GM21515 (cell line): ENCODE measurements at regions not wholly inside any gene's neighbourhood (a gene's known extent, or its start where the extent isn't known, plus 50 kb on each side); places are given as distances from the start of the nearest gene placed in this dataset.
"Not testable (repeated sequence)": the region's sequence is repeated elsewhere in the genome, so short reads cannot be mapped to it uniquely, and the experiment has no call there.

Experiments used
- ATAC-seq: cut with Tn5 transposase; IDR thresholded peaks from one replicate; pipeline ENCODE4 v1.9.1; 2021; ENCODE audit not compliant: unreplicated experiment

DNA sequence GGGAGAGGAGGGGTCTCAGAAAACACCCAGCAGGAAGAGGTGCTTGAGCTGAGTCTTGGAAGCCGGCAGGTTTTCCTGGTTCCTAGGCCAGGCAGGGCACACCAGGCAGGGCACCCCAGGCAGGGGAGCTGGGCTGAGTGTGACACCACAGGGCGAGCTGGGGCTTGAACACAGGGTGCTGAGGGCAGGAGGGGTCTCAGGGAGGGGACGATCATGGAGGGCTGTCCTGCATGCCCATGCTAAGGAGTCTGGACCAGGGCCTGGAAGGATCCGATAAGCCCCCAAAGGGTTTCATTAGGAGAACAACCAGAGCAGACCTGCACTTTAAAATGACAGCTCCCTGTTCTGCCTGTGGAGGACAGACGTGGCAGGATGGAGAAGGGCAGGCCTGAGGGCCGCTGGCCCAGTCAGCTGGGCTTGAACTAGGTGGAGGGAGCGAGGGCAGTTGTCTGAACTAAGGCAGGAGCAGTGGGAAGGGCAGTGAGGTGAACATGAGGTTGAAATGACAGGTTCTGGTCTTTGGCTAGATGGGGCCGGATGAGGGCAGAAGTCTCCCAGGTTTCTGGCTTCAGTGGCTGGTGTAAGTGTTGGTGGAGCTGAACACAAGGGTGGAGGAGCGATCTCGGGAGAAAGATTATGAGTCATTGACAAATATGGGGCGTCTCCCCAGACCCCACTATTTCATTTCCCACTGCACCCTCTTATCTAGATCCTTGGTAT, 171.0 kb upstream of the PZP start:
- ATAC-seq, result no peak

DNA sequence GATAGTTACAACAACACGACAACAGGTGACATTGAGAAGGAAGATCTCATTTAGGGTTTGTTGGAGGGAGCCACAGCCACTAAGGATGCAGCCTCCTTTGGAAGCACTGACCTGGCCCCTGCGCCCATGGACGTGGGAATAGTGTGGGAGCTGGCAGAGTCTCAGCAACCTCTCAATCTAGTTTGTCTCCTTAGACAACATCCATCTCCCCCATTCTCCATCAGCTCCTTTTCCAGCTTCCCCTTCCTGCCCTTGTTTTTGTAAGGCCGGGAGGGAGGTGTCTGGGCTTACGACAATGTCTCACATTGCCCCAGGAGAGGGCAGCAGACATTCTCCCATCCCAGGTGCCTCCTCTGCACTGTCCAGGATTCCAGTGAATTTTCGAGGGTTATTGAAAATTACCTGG, 170.2 kb upstream of the PZP start:
- no peak for ATAC-seq

DNA sequence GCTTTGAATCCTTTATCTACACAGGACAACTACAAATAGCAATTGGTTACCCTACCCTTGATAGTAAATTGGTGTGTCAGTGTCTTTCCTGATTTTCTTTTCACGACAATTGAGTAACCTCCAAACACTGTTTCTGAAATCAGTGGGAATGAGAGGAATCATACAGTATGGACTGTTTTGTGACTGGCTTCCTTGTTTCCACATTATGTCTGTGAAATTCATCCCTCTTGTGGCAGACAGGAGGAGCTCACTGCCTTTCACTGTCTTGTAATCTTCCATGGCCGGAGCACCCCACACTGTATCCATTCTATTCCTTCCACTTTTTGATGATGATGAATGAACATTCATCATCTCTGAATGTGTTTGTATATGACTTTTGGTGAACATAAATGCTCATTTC, 164.0 kb upstream of the PZP start:
- no peak for ATAC-seq

DNA sequence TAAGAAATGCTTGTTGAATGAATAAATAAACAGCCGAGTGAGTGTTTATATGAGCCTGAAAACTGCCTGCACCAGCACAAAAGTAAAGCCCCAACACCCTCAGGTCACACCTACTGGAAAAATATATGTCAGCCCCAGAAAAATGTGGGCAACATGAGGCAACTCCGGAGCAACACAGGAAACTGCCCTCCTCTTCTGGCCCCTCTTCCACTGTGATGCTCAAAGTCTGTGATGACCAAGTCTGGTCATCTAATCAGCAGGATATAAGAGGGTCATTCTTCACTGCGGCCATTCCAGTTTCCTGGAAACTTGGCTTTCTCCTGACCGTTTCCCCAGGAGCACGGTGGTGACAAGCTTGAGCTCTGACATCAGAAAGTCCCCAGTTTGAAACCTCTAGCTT, 159.6 kb upstream of the PZP start:
- no peak for ATAC-seq

DNA sequence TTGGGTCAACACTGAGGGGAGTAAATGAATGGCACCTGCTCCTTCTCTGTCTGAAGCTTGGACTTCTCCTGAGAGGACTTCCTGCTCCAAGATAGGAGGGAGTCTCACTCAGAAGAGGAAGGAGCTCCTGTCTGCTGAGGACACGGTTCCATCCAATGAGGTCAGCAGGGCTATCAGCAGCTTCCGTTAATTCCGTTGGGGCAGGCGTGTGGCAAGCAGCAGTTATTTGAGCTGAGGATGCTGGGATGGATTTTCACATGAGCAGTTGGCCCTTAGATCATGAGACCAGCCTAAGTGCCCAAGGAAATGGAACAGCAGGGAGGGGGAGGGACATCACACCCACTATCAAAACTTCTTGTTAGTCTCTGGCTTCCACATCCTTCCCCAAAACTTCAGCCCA, 159.0 kb upstream of the PZP start:
- no peak for ATAC-seq

DNA sequence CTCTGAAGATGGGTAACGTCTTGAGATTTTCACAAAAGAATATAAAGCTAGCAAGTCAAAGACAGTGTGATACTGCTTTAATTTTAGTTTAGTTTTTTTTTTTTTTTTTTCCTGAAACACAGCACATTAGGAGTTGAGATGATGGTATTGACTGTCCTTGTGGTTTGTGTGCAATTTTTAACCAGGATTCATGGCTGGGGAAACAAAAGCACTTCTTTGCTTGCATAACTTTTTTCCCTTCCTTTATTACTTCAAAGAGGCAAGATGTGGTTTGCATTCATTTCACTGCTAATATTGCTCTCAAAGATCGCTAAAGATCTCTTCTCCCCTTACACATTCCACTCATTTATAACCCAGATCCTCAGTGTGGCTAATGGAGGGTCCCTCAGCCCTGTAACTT, 157.1 kb upstream of the PZP start:
- ATAC-seq, result no peak

DNA sequence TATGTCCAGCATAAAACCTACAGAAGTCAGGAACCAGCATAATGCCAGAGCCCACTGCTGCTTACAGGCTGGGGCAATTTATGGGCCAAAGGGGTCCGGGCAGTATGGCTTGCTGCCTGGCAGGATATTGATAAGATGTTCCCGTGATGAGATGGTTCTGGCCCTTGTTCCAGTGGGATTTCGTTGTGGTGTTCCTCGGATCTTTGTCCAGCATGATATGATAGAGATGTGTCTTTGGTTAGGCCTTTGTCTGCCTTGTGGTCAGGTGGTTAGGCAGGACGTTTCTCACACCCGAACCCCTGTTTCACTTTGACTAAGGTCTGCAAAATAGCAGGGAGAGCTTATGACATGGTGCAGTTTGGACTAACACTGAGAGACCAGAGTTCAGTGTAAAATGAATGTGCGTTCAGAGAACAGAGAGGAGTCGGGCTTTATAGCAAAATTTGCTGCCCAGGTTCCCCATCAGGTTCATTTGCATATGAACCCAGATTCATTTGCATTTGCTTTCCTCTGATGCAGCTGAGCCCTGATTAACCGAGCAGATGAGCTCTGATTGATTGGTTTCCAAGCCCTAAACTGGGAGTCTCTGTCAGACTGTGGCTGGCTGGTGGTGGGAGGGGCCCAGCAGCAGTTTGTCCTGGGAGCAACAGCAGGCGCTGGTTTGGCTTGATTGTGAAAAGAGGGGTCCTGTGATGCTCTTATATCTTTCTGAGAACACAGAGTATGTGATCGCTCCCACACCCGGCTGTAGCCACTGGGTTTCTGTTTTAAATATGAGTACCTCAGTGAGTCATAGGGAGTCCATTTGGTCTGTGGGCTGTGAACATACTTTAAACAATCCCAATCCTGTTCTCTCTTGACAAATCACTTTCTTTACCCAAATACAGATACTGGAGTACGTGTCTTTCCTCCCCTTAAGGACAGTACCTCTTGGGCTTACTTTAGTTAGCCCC, 156.3 kb upstream of the PZP start:
- ATAC-seq, result peak; percentile 83

DNA sequence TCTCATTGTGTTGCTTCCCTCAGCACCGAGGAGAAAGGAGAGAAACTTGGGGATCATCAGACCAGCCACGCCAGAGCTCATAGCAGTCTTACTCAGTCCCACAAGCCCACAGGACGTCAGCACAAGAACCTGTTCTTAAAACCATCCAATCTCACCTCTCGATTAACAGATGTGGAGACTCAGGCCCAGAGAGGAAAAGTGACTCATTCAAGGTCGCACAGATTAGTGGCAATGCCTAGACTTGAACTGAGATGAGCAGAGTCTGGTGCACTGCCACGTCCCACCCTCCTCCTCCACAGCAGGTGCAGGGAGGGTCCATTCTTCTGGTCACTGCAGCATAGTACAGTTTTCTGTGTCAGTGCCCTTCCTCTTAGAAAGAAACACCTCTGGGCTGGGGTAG, 154.9 kb upstream of the PZP start:
- no peak for ATAC-seq

DNA sequence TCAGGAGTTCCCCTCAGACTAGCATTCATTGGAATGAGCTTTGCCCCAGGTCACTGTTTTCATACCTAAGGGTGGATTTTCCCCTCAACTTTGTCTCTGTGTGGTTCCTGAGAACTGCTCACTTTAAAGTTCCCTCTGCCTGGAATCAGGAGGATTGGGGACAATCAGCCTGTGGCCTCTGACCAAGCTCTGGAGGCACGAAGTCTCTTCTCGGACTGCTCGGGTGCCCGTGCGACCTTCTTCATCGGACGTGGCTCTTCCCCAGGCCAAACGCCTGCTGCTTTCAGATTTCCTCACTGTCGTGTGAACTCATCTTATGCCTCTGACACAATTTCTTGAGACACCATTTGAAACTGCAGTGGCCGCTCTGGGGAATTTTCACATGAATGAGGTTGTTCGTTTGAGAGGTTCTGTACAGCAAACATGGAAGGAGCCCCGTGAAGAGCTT, 153.7 kb upstream of the PZP start:
- no peak for ATAC-seq

DNA sequence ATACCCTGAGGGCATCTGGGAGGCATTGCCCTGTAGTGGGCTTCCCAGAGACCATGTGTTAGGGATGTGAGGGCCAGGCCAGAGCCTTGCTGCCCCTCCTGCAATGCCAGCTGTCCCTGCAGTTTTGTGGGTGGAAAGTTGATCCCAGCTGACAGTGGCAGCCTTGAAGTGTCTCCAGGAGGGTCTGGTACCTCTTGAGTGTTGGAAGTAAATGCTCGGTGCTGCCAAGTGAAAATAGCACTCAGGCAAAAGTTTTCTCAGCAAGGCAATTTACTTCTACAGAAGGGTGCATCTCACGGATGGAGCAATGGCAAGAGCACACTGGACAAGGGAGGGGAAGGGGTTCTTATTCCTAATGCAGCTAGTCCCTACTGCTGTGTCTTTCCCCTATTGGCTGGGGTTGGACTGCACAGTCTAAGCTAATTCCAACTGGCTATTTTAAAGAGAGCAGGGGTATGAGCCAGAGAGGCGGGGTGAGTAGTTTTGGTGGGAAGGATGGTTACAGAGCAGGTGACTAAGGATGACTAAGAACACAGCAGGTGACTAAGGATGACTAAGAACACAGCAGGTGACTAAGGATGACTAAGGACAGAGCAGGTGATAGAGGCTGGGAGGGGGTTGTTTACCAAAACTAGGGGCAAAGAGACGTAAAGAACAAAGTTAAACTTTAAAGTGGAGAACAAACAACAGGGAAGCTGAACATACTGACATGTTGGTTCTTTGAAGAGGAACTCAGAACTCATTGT, 146.0 kb upstream of the PZP start:
- not testable (repeated sequence) for ATAC-seq

DNA sequence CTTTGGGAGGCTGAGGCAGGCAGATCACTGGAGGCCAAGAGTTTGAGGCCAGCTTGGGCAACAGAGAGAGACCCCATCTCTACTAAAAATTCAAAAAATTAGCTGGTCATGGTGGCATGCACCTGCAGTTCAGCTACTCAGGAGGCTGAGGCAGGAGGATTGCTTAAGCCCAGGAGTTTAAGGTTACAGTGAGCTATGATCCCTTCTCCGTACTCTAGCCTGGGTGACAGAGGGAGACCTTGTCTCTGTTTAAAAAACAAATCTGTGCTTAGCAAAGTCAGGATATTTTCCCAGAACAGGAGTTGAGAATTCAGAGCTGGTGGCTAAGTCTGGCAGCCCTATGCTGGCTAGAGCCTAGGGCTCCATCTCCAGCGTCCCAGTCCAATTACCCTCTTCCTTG, 142.9 kb upstream of the PZP start:
- ATAC-seq, result no peak

DNA sequence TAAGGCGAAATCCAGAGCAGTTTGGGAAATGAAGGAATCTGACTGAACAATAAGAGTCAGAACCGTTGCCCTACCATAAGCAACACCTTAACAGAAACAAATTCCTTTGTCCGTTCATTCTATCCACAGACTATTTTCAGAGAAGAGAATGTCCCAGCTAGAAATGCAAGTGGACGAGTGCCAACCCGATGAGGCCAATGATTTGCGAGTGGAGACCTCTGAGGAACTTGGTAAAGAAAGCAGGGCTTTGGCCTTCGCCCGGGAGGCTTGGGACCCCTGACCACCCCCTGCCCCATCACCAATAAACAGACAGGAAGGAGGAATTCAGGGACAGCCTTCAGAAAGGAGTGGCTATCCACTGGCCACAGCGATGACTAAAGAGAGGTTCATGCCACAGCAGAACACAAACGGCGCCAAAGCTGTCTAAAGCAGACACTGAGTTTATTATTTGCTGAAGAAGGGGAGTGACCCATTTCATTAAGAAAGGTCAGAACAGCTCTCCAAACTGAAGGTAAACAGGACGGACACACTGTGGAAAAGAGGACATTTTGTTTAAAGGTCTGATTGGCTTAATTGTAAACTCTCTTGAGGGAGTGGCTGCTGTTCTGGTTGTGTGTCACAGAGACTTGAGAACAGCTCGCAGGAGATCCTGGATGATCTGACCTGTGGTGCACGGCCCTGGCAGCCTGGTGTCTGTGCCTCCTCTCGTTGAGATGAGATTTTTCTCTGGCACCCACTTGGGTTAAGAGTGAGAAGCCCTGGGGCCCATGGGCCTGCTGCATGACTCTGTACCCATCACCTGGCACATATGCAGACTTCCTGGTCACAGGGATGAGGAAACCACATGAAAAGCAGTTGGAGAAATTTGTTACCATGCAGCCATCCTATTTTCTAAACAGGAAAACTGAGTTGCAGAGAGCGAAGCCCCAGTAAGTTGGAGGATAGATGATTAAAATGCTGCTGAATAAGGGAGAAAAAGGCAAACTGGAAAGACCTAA, 142.0 kb upstream of the PZP start:
- no peak for ATAC-seq

DNA sequence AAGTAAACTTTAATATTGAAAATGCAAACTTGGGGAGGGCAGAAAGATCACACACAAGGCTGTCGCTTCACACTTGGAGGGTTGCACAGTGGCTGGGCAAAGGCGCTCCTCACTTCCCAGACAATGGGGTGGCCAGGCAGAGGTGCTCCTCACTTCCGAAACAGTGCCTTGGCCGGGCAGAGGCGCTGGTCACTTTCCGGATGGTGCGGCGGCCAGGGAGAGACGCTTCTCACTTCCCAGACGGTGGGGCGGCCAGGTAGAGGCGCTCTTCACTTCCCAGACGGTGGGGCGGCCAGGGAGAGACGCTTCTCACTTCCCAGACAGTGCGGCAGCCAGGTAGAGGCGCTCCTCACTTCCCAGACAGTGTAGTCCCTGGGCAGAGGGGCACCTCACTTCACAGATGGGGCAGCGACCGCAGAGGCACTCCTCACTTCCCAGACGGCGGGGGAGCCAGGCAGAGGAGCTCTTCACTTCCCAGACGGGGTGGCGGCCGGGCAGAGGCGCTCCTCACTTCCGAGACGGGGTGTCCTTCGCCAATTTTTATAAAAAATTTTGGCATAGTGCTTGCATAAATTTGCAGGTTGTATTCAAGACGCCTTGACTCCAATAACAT, 140.8 kb upstream of the PZP start:
- no peak for ATAC-seq

DNA sequence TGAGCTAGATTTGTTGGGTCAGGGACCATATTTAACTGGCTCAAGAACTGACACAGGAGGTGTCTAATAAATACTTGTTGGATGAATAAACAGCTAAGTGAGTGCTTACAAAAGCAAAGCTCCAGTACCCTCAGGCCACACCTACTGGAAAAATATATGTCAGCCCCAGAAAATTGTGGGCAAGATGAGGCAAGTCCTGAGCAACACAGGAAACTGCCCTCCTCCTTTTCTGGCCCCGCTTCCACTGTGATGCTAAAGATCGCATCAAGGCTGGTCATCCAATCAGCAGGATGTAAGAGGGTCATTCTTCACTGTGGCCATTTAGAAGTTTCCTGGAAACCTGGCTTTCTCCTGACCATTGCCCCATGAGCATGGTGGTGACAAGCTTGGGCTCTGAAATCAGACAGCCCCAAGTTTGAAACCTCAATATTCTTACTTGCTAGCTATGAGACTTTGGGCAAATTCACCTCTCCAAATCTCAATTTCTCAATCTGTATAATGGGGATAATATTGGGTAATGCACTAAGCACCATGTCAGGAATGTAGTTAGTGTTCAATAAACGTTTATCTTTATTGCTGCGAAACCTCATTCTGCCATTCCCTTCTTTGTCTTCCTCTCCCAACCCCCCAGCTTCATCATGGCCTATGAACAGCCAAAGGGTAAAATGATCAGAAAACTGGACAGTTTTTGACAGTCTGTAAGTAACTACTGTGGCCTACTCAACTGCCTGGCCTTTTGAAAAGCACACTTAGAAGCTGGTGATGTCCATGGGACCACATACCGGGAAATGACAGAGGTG, 139.3 kb upstream of the PZP start:
- ATAC-seq, result no peak

DNA sequence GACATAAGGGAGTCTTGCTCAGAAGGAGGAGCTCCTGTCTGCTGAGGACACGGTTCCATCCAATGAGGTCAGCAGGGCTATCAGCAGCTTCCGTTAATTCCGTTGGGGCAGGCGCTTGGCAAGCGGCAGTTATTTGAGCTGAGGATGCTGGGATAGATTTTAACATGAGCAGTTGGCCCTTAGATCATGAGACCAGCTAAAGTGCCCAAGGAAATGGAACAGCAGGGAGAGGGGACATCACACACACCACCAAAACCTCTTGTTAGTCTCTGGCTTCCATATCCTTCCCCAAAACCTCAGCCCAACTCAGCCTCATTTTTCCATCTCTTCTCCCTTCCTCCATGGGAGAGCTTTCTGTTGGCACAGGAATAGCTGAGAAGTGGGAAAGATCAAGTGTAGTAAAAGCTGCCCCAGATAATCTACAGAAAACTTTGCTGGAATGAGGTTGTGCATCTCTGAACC, 138.7 kb upstream of the PZP start:
- ATAC-seq, result no peak

DNA sequence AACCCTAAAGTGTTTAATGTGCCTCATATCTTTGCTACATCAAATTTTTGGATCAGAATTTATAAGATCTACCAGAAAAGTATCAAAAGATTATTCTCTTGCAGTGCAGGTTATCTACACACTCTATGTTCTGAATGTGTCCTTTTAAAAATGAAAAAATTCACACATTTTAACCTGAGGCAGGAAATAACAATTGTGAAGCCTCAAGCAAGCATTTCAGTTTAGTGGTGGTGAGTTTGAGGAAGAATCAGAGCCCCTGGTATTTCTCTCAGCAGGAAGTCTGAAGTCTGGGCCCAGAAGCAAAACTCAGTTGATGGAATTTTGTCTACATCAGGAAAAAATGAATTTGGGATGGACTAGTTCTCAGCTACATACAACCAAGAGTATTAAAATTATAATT, 137.0 kb upstream of the PZP start:
- no peak for ATAC-seq

DNA sequence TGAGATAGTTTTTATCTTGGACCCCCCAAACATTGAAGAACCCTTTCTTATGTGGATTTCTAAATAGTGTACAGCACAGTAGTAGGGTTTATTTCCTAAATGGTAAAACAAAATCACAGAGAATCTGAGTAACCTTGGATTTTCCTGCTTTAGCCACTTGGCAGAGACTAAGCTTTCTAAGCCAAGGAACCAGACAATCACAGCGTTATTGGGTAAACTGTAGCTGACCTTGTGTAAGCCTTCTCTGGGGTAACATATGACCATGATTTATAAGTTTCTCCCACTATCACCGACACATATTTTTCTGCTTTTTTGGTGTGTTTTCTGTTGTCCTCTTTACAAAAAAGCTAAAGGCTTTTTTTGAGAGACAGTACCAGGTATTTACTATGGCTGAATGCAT, 136.3 kb upstream of the PZP start:
- no peak for ATAC-seq

DNA sequence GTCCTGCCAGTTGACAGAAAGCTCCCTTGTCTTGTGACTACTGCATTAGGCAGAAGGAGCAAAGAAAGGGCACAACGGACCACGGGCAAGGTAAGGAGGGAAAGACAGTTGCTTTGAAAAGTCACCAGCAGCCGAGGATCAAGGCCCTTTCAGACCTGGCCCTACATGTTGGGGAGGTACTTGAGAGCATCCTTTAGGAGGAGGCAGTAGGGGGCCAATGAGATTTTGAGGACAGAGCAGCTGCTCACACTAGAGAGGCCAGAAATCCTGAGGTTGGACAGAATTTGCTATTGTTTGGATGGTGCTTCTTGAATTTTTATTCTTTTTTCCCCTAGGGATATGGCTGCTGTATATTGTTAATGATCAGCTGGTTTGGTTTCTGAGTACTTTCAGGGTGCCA, 135.5 kb upstream of the PZP start:
- ATAC-seq, result no peak
